ENCODE measurements at regions not wholly inside any gene's neighbourhood (a gene's known extent, or its start where the extent isn't known, plus 50 kb on each side); places are given as distances from the start of the nearest gene placed in this dataset.

- BruUV-seq (replicated peaks) = no TSS peak
- in situ Hi-C loops (cut with HindIII; ENCODE audit: low pct_unique_long_range_greater_than_20kb, low sequenced_read_pairs) (no loop called here), intact Hi-C loops (cut with micrococcal nuclease; ENCODE audit: unreplicated experiment) (no loop called here)
- H3K27ac ChIP-seq (ENCODE audit: low read length) = no peak overlapping the region
- CTCF ChIA-PET = no interaction called here
- H3K27me3 ChIP-seq (ENCODE audit: control insufficient read depth, insufficient read depth, low read length) = no peaks in the 10 kb centered on the region
- ATAC-seq = no peak
- no peaks in the 10 kb centered on the region for H3K4me1 ChIP-seq (ENCODE audit: control insufficient read depth, insufficient read depth, low read length)
- H3K4me3 ChIP-seq (ENCODE audit: low read depth in 2 of 2, low read length in 2 of 2) = no peak overlapping the region
- POLR2A ChIA-PET = no interaction called here
- no peak for TF ChIP-seq SIN3A (IDR thresholded peaks at IDR 0.05; ENCODE audit: borderline replicate concordance, insufficient read depth, low read depth, low read length)
- no peak for TF ChIP-seq REST (IDR thresholded peaks at IDR 0.05; ENCODE audit: insufficient read depth in 1 of 2, low read depth in 2 of 2, low read length in 1 of 2)
- TF ChIP-seq TCF7L2 (IDR thresholded peaks at IDR 0.05; ENCODE audit: low read depth, low read length) = no peak
- no peak for TF ChIP-seq CTCF (IDR thresholded peaks at IDR 0.05)
- no peak for TF ChIP-seq POLR2AphosphoS5 (IDR thresholded peaks at IDR 0.05; ENCODE audit: low read depth, low read length)
- no peaks in the 10 kb centered on the region for H3K9me3 ChIP-seq (ENCODE audit: control insufficient read depth, insufficient read depth, low read depth, low read length)
- H3K36me3 ChIP-seq (ENCODE audit: control insufficient read depth, insufficient read depth, low read length) = no peaks in the 10 kb centered on the region
- no peak for DNase-seq (ENCODE audit: low read depth, low spot score)
Observed at GRCh38 chr2:57867730-57868129, 178.9 kb upstream of the VRK2 start.

GRCh38 chr2:57868619-57869139 lies 177.9 kb upstream of the VRK2 start:
- ChIA-PET CTCF (no interaction called here), POLR2A (no interaction called here)
- DNase-seq (ENCODE audit: low read depth, low spot score) (no peak), ATAC-seq (no peak)
- H3K4me1 ChIP-seq (ENCODE audit: control insufficient read depth, insufficient read depth, low read length) = no peaks in the 10 kb centered on the region
- in situ Hi-C loops (cut with HindIII; ENCODE audit: low pct_unique_long_range_greater_than_20kb, low sequenced_read_pairs) = no loop called here
- intact Hi-C loops (cut with micrococcal nuclease; ENCODE audit: unreplicated experiment) = no loop called here
- TF ChIP-seq TCF7L2 (IDR thresholded peaks at IDR 0.05; ENCODE audit: low read depth, low read length) = no peak
- no peak for TF ChIP-seq CTCF (IDR thresholded peaks at IDR 0.05)
- TF ChIP-seq POLR2AphosphoS5 (IDR thresholded peaks at IDR 0.05; ENCODE audit: low read depth, low read length) = no peak
- no peak for TF ChIP-seq REST (IDR thresholded peaks at IDR 0.05; ENCODE audit: insufficient read depth in 1 of 2, low read depth in 2 of 2, low read length in 1 of 2)
- TF ChIP-seq SIN3A (IDR thresholded peaks at IDR 0.05; ENCODE audit: borderline replicate concordance, insufficient read depth, low read depth, low read length) = no peak
- H3K4me3 ChIP-seq (ENCODE audit: low read depth in 2 of 2, low read length in 2 of 2) = no peak overlapping the region
- H3K36me3 ChIP-seq (ENCODE audit: control insufficient read depth, insufficient read depth, low read length) = no peaks in the 10 kb centered on the region
- H3K9me3 ChIP-seq (ENCODE audit: control insufficient read depth, insufficient read depth, low read depth, low read length) = no peaks in the 10 kb centered on the region
- no TSS peak for BruUV-seq (replicated peaks)
- no peak overlapping the region for H3K27ac ChIP-seq (ENCODE audit: low read length)
- H3K27me3 ChIP-seq (ENCODE audit: control insufficient read depth, insufficient read depth, low read length) = no peaks in the 10 kb centered on the region

Measured in Panc1 (cell line).